ENCODE measurements at regions not wholly inside any gene's neighbourhood (a gene's known extent, or its start where the extent isn't known, plus 50 kb on each side); places are given as distances from the start of the nearest gene placed in this dataset.

DNA sequence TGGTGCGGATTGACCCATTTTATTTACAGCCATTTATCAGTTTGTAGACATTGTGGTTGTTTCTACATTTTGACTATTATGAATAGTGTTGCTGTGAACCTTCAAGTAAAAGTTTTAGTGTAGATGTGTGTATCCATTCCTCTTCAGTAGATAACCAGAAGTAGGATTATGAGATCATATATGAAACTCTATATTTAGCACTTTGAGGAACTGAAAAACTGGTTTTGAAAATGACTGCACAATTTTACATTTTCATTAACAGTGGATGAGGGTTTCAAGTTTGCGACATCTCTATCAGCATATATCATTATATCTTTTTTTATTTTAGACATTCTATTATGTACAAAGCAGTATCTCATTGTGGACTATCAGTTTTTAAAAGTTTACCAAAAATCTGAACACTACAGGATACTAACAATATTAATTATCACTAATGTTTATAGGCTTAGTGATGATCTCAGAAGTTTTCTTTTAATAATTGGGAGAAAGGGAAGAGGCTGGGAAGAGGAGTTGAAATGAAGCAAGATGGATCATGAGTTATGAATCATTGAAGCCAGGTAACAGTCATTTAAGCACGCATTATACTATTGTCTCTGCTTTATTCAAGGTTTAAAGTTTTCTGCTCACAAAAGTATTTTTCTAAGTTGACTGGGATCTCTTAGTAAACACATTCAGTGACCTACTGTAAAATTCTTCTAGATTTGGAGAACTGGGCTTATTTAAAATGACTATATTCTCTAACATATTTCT, 329.0 kb upstream of the LRATD1 start:
- no peak for DNase-seq

DNA sequence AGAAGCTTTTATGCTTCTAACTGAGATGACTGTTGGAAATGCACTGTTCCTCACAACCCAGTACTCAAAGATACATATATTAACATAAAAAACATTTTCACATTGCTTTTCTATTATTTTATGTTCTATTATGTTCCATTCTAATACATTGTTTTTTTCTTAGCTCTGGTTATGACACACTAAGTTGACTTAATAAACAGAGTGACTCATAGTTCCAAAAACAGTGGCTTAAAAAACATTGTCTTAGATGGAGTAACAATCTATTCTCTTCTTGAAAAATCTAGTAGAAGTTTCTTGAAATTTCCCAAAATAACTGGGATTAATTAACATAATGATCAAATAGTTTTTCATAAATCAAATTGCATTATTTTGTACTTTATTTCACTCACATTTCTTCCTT, 328.2 kb upstream of the LRATD1 start:
- DNase-seq: no peak

DNA sequence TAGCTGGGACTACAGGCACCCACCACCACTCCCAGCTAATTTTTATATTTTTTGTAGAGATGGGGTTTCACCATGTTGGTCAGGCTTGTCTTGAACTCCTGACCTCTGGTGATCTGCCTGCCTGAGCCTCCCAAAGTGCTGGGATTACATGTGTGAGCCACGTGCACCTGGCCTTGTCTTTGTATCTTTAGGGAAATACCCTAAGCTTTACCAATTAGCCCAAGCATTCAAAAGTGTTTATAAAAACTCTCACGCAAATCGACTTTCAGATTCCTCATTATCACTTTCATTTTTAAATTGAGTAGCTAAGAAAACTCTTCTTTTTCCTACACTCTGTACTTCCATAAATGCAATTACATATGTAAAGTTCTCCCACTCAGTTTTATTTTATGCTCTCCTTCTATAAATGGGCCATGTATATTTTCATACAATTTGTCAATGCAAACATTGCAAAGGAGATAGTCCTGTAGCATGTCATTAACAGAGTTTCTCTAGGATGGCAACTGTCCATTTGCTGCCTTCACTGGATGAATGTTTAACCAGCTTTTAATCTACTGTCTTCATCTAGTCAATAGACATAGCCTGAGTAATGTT, 326.2 kb upstream of the LRATD1 start:
- no peak for DNase-seq

DNA sequence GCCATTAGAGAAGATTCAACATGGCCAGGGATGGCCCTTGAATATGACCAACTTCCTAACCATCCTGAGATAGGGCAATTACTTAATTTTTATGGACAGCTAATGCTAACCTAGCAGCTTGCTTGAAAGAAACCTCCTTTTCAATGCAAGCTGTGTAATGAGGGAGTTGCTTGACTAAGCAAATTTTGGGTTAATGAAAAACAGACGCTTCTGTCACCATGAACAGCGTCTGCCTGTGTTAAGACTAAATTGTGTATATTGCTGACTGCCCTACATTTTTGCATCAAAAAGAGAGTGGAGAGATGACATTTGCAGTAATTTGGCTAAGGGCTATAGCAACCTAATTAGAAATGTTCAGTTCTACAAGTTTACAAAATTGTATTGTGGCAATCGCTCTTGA, 319.2 kb upstream of the LRATD1 start:
- DNase-seq: no peak

- DNase-seq: no peak
Observed at GRCh38 chr2:14316594-14316993, 315.9 kb upstream of the LRATD1 start.

- no peak for DNase-seq
Observed at GRCh38 chr2:14321357-14321756, 311.2 kb upstream of the LRATD1 start.

DNA sequence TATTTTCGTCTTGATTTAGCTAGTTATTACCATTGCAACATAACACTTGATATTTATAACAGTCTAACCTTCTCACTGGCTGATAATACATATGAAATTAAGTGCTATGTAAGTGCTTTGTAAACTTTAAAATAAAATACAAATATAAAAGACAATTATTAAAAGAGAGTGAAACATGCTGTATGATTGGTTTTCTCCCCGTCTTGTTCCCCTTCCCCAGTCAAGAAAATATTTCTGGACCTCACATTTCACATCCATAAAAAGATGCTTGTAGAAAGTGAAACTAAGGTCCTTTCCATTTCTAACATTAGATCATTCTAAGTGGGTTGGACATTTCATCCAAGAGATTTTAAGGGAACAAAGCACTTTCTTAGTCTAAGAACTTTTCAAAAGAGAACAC, 310.2 kb upstream of the LRATD1 start:
- DNase-seq: no peak

- DNase-seq: no peak
Observed at GRCh38 chr2:14324308-14324707, 308.2 kb upstream of the LRATD1 start.

- no peak for DNase-seq
Observed at GRCh38 chr2:14330884-14331283, 301.6 kb upstream of the LRATD1 start.

DNA sequence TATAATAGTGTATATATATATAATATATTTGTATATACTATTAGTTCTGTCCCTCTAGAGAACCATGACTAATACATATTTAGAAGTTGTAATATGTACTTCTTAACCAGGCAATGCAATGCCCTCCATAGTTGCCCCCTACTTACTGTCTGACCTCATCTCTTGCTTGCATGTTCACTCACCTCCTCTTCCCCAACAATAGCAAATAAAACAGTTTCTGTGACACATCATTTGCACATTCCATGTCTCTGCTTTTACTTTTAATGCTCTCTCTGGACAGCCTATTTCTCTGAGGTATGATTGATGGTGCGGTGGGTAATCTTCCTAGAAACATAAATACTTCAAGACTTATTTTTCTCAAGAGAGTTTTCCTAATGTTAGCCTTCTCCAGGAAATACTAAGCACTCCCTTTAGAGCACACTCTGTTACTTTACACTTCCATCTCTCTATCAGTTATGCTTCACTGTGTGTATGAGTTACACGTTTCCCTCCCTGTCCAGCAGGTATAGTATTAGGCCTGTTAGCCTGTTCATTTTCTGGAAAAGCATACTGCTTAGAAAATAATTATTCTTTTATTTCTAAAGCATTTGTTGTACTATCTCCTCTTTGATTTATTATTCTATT, 295.6 kb upstream of the LRATD1 start:
- no peak for DNase-seq

GRCh38 chr2:14340703-14341102, 291.8 kb upstream of the LRATD1 start:
- no peak for DNase-seq

GRCh38 chr2:14342313-14342712, 290.2 kb upstream of the LRATD1 start:
- DNase-seq: no peak

DNA sequence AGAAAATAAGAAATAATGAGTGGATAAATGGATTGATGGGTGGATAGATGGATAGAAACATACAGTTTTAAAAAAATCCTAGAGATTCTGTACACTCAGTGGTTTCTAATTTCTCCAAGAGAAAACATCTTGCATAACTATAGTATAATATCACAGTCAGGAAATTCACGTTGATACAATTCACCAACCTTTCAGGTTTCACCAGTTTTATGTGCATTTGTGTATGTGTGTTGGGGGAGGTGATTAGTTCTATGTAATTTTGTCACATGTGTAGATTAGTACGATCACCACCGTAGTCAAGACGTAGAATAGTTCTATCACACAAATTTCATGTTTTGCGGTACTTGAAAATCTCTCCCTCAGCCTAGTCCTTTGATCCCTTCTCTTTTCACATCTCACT, 288.2 kb upstream of the LRATD1 start:
- DNase-seq: no peak

- no peak for DNase-seq
Observed at GRCh38 chr2:14348247-14348646, 284.3 kb upstream of the LRATD1 start.

- DNase-seq: no peak
Observed at GRCh38 chr2:14350856-14351255, 281.7 kb upstream of the LRATD1 start.

DNA sequence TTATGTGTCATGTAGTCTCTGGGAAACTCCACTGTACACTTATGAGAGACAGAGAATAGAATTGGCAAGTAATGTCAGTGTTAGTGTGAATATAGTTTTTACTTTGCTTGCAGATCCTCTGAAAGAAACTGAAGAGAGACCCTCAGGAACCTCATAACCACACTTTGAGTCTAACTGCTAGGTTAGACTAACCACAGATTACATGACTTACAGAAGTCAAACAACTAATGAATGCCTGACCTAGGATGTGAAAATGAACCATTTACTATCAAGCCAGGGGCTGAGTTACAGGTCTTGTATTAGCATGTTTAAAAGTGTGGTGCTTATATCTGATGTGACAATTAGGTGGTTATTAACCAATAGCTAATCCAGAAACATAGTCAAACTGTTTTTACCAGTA, 280.4 kb upstream of the LRATD1 start:
- no peak for DNase-seq

- no peak for DNase-seq
Observed at GRCh38 chr2:14354231-14354630, 278.3 kb upstream of the LRATD1 start.

- DNase-seq: no peak
Observed at GRCh38 chr2:14355102-14355501, 277.4 kb upstream of the LRATD1 start.

DNA sequence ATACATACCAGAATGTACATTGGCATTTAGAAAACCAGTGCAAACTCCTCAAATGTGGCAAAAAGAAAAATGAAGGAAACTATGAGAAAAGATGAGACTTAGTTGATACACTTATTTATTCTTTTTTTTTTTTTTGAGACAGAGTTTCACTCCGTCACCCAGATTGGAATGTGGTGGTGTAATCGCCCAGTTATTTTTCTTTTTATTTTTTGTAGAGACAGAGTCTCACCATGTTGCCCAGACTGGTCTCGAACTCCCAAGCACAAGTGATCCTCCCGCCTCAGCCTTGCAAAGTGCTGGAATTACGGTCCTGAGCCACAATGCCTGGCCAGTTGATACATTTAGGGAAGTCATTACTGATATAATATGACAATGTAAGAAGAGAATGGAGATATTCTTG, 274.2 kb upstream of the LRATD1 start:
- no peak for DNase-seq

- DNase-seq: no peak
Observed at GRCh38 chr2:14358774-14359173, 273.7 kb upstream of the LRATD1 start.

DNA sequence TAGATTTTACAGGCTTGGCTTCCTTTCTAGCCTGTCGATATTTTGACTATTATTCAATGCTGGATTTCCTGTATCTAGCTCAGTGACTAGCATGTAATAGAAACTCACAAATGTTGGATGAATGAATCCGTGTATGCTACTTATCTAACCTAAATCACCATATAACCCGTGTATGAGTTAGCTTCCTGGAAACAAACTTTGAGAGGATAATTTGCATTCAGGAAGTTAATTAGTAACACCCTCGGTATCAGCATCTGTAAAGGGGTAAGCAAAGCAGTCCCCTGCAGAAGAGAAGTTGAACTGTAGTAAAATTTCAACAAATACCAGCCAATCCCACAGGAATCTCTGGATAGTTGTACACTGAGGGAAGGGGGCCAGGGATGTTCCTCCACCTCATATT, 269.4 kb upstream of the LRATD1 start:
- no peak for DNase-seq

DNA sequence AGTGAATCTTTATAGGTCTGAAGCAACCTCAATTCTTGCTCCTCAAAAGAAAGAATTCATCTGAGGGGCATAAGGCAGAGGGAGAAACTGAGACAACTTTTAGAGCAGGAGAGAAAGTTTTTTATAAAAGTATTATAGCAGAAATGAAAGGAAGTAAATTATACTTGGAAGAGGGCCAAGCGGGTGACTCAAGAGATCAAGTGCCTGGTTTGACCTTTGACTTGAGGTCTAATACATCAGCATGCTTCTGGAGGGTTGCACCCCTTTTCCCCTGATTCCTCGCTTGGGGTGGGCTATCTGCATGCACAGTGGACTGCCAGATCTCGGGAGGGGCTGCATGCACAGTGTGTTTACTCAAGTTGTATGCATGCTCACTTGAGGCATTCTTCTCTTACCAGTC, 268.5 kb upstream of the LRATD1 start:
- no peak for DNase-seq

GRCh38 chr2:14364471-14364870, 268.0 kb upstream of the LRATD1 start:
- DNase-seq: no peak

DNA sequence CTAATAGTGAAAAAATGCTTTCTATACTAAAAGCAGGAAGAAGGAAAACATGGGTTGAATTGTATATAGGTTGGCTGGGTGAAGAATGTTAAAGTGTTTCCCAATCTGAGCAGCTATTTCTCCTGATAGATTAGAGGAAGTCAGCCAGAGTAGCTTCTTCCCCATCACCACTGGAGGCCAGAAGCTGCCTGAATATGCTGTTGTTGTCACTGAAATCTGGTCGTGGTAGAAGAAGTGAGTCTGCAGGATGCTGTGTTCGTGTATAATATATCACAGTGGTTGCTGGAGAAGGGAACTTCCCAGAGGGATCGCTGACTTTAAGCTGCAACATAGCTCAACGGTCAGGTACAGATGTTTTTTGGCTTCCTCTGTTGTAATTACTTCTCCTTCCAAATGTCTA, 247.5 kb upstream of the LRATD1 start:
- DNase-seq: no peak

Data from T-helper 2 cell (primary cell).